K562 (cell line): ENCODE measurements at regions not wholly inside any gene's neighbourhood (a gene's known extent, or its start where the extent isn't known, plus 50 kb on each side); places are given as distances from the start of the nearest gene placed in this dataset.

ENCODE experiments used
- CHD7 ChIP-seq: fragments of 200-600 bp; sonication (generic); IDR thresholded peaks from one replicate; pipeline ENCODE4 v1.6.1; 2012; ENCODE audit warnings: mild to moderate bottlenecking, low read depth, low read length, inconsistent platforms
- DMBX1 ChIP-seq: fragments of 250-450 bp; sonication (Bioruptor Pico); IDR thresholded peaks from 2 replicates; pipeline ENCODE4 v1.8.0; 2022; ENCODE audit warnings: inconsistent platforms, mild to moderate bottlenecking, moderate library complexity, borderline replicate concordance
- TF ChIP-seq, protein P1 (sequence below), 2 experiments: fragments of 450-650 bp in 1 of 2; sonication (generic) in 1 of 2; formaldehyde crosslinking; conservative IDR thresholded peaks; 2 replicates each; pipeline versions ENCODE4 v1.4.0 to v1.8.1; 2020 to 2022; ENCODE audit warnings: mild to moderate bottlenecking in 1 of 2, missing genetic modification reagents in 1 of 2

- TF ChIP-seq CHD7 (no peak), DMBX1 (no peak)
- TF ChIP-seq, protein P1, sequence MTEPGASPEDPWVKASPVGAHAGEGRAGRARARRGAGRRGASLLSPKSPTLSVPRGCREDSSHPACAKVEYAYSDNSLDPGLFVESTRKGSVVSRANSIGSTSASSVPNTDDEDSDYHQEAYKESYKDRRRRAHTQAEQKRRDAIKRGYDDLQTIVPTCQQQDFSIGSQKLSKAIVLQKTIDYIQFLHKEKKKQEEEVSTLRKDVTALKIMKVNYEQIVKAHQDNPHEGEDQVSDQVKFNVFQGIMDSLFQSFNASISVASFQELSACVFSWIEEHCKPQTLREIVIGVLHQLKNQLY (CRISPR knock-in tag; conservative IDR thresholded peaks at IDR 0.05) = no peak
Observed at GRCh38 chr22:48173061-48173772, 1410.8 kb downstream of the TBC1D22A start (continued).
